HepG2 (cell line): ENCODE measurements at regions not wholly inside any gene's neighbourhood (a gene's known extent, or its start where the extent isn't known, plus 50 kb on each side); places are given as distances from the start of the nearest gene placed in this dataset.

Source experiments
- CTCF ChIP-seq: sonication (generic); formaldehyde crosslinking; IDR thresholded peaks from 2 replicates; pipeline ENCODE4 v1.5.0; 2020; ENCODE audit warnings: mild to moderate bottlenecking, missing genetic modification reagents, moderate library complexity
- ZC3H13 ChIP-seq: sonication (generic); formaldehyde crosslinking; IDR thresholded peaks from 2 replicates; pipeline ENCODE4 v1.8.1; 2023; ENCODE audit warnings: mild to moderate bottlenecking, missing genetic modification reagents, moderate library complexity

GRCh38 chr1:208595236-208595635 lies 351.1 kb upstream of the PLXNA2 start:
- TF ChIP-seq CTCF (CRISPR knock-in tag) (no peak), ZC3H13 (CRISPR knock-in tag) (no peak)
